Dedifferentiated amniotic fluid mesenchymal stem cell (primary cell): ENCODE measurements at regions not wholly inside any gene's neighbourhood (a gene's known extent, or its start where the extent isn't known, plus 50 kb on each side); places are given as distances from the start of the nearest gene placed in this dataset.

Source experiments
- DNase-seq: peaks from one replicate; pipeline ENCODE4 v3.0.0-alpha.2; 2016; ENCODE audit errors: extremely low spot score

GRCh38 chr3:167895178-167895577, 159.7 kb downstream of the SERPINI1 start:
- no peak for DNase-seq

GRCh38 chr3:167892205-167892604, 156.7 kb downstream of the SERPINI1 start:
- DNase-seq, result no peak

- no peak for DNase-seq
Measured at GRCh38 chr3:167887096-167887495, 151.6 kb downstream of the SERPINI1 start.

GRCh38 chr3:167886690-167887089, 151.2 kb downstream of the SERPINI1 start:
- DNase-seq, result no peak

GRCh38 chr3:167885277-167885676, 149.8 kb downstream of the SERPINI1 start:
- DNase-seq, result no peak

- no peak for DNase-seq
Measured at GRCh38 chr3:167884481-167884880, 149.0 kb downstream of the SERPINI1 start.

GRCh38 chr3:167883452-167883851, 147.9 kb downstream of the SERPINI1 start:
- no peak for DNase-seq

GRCh38 chr3:167882057-167882667, 146.6 kb downstream of the SERPINI1 start:
- peak; percentile 68 for DNase-seq

- DNase-seq, result no peak
Measured at GRCh38 chr3:167880183-167880582, 144.7 kb downstream of the SERPINI1 start.

GRCh38 chr3:167876620-167877281, 141.2 kb downstream of the SERPINI1 start:
- DNase-seq, result peak; percentile 70
